ENCODE measurements at regions not wholly inside any gene's neighbourhood (a gene's known extent, or its start where the extent isn't known, plus 50 kb on each side); places are given as distances from the start of the nearest gene placed in this dataset.

GRCh38 chr18:1353025-1353424 lies 448.4 kb downstream of the ADCYAP1 start:
- H3K27me3 ChIP-seq (ENCODE audit: insufficient read depth, low read length), result no peaks in the 10 kb centered on the region
- H3K79me2 ChIP-seq (ENCODE audit: insufficient read depth, low read length), result no peaks in the 10 kb centered on the region
- no peak overlapping the region for H3K4me3 ChIP-seq (ENCODE audit: insufficient read depth, low read length)
- no peak overlapping the region for H3K4me2 ChIP-seq (ENCODE audit: insufficient read depth, low read length)
- H3K27ac ChIP-seq (ENCODE audit: low read depth, low read length), result no peak overlapping the region
- no peaks in the 10 kb centered on the region for H3K36me3 ChIP-seq (ENCODE audit: insufficient read depth, low read length)
- peaks cover 1% of the 10 kb centered on the region for H3K9me3 ChIP-seq (ENCODE audit: low read depth, low read length)
- no peaks in the 10 kb centered on the region for H4K20me1 ChIP-seq (ENCODE audit: insufficient read depth, low read length)
- DNase-seq (ENCODE audit: insufficient read length, low spot score, missing footprints), result no peak
- no peak for TF ChIP-seq CTCF (IDR thresholded peaks at IDR 0.05; ENCODE audit: extremely low read depth, low read depth, low read length)
- H3K4me1 ChIP-seq (ENCODE audit: insufficient read depth, low read length), result no peaks in the 10 kb centered on the region
- no peak overlapping the region for H2AFZ ChIP-seq (ENCODE audit: low read length)

GRCh38 chr18:1357724-1358123 lies 453.1 kb downstream of the ADCYAP1 start:
- H3K27me3 ChIP-seq (ENCODE audit: insufficient read depth, low read length), result no peaks in the 10 kb centered on the region

GRCh38 chr18:1361936-1362335 lies 457.3 kb downstream of the ADCYAP1 start:
- Histone ChIP-seq H3K27me3 (ENCODE audit: insufficient read depth, low read length) (no peaks in the 10 kb centered on the region), H3K4me3 (ENCODE audit: insufficient read depth, low read length) (no peak overlapping the region), H3K79me2 (ENCODE audit: insufficient read depth, low read length) (no peaks in the 10 kb centered on the region), H3K36me3 (ENCODE audit: insufficient read depth, low read length) (no peaks in the 10 kb centered on the region), H3K4me1 (ENCODE audit: insufficient read depth, low read length) (no peaks in the 10 kb centered on the region), H3K27ac (ENCODE audit: low read depth, low read length) (no peak overlapping the region), H4K20me1 (ENCODE audit: insufficient read depth, low read length) (no peaks in the 10 kb centered on the region), H3K9me3 (ENCODE audit: low read depth, low read length) (peaks cover 3% of the 10 kb centered on the region), H2AFZ (ENCODE audit: low read length) (no peak overlapping the region), H3K4me2 (ENCODE audit: insufficient read depth, low read length) (no peak overlapping the region)
- no peak for DNase-seq (ENCODE audit: insufficient read length, low spot score, missing footprints)
- TF ChIP-seq CTCF (IDR thresholded peaks at IDR 0.05; ENCODE audit: extremely low read depth, low read depth, low read length), result no peak

More at GRCh38 chr18:1357724-1358123, 453.1 kb downstream of the ADCYAP1 start:
- no peak overlapping the region for H2AFZ ChIP-seq (ENCODE audit: low read length)
- H3K79me2 ChIP-seq (ENCODE audit: insufficient read depth, low read length), result no peaks in the 10 kb centered on the region
- H3K36me3 ChIP-seq (ENCODE audit: insufficient read depth, low read length), result no peaks in the 10 kb centered on the region
- DNase-seq (ENCODE audit: insufficient read length, low spot score, missing footprints), result no peak
- H3K9me3 ChIP-seq (ENCODE audit: low read depth, low read length), result no peaks in the 10 kb centered on the region
- no peak overlapping the region for H3K4me3 ChIP-seq (ENCODE audit: insufficient read depth, low read length)
- H3K27ac ChIP-seq (ENCODE audit: low read depth, low read length), result no peak overlapping the region
- H4K20me1 ChIP-seq (ENCODE audit: insufficient read depth, low read length), result no peaks in the 10 kb centered on the region
- no peak overlapping the region for H3K4me2 ChIP-seq (ENCODE audit: insufficient read depth, low read length)
- H3K4me1 ChIP-seq (ENCODE audit: insufficient read depth, low read length), result no peaks in the 10 kb centered on the region
- no peak for TF ChIP-seq CTCF (IDR thresholded peaks at IDR 0.05; ENCODE audit: extremely low read depth, low read depth, low read length)

- Histone ChIP-seq H2AFZ (ENCODE audit: low read length) (no peak overlapping the region), H3K4me3 (ENCODE audit: insufficient read depth, low read length) (no peak overlapping the region), H3K27me3 (ENCODE audit: insufficient read depth, low read length) (no peaks in the 10 kb centered on the region), H3K9me3 (ENCODE audit: low read depth, low read length) (peaks cover 3% of the 10 kb centered on the region), H4K20me1 (ENCODE audit: insufficient read depth, low read length) (no peaks in the 10 kb centered on the region), H3K79me2 (ENCODE audit: insufficient read depth, low read length) (no peaks in the 10 kb centered on the region), H3K36me3 (ENCODE audit: insufficient read depth, low read length) (no peaks in the 10 kb centered on the region), H3K4me2 (ENCODE audit: insufficient read depth, low read length) (no peak overlapping the region), H3K27ac (ENCODE audit: low read depth, low read length) (no peak overlapping the region), H3K4me1 (ENCODE audit: insufficient read depth, low read length) (no peaks in the 10 kb centered on the region)
- DNase-seq (ENCODE audit: insufficient read length, low spot score, missing footprints), result no peak
- no peak for TF ChIP-seq CTCF (IDR thresholded peaks at IDR 0.05; ENCODE audit: extremely low read depth, low read depth, low read length)
Observed at GRCh38 chr18:1370552-1370951, 465.9 kb downstream of the ADCYAP1 start.

Measured in osteoblast (primary cell).